ENCODE measurements at regions not wholly inside any gene's neighbourhood (a gene's known extent, or its start where the extent isn't known, plus 50 kb on each side); places are given as distances from the start of the nearest gene placed in this dataset.

DNA sequence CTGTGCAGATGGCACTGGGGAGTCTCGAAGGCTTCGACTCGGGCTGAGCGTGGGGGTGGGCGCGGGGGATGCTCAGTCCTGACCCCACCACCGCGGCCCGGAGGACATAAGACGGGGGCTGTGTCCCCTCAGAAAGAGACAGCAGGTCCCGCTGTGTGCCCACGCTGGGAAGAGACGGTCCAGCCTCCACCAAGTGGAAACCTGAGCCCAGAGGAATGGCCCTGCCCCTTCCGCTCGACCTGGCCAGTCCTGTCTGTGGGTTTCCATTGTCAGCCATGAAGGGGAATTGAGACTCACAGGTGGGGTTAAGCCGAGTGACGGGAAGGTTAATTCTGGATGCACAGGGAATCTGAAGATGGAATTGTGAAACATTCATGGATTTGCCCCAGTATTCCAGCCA, 442.7 kb downstream of the PREX1 start (continued):
- no peak for TF ChIP-seq PREB (CRISPR knock-in tag; IDR thresholded peaks at IDR 0.05; ENCODE audit: borderline replicate concordance)
- TF ChIP-seq EMX1 (CRISPR knock-in tag; IDR thresholded peaks at IDR 0.05) = no peak
- TF ChIP-seq, protein P1, sequence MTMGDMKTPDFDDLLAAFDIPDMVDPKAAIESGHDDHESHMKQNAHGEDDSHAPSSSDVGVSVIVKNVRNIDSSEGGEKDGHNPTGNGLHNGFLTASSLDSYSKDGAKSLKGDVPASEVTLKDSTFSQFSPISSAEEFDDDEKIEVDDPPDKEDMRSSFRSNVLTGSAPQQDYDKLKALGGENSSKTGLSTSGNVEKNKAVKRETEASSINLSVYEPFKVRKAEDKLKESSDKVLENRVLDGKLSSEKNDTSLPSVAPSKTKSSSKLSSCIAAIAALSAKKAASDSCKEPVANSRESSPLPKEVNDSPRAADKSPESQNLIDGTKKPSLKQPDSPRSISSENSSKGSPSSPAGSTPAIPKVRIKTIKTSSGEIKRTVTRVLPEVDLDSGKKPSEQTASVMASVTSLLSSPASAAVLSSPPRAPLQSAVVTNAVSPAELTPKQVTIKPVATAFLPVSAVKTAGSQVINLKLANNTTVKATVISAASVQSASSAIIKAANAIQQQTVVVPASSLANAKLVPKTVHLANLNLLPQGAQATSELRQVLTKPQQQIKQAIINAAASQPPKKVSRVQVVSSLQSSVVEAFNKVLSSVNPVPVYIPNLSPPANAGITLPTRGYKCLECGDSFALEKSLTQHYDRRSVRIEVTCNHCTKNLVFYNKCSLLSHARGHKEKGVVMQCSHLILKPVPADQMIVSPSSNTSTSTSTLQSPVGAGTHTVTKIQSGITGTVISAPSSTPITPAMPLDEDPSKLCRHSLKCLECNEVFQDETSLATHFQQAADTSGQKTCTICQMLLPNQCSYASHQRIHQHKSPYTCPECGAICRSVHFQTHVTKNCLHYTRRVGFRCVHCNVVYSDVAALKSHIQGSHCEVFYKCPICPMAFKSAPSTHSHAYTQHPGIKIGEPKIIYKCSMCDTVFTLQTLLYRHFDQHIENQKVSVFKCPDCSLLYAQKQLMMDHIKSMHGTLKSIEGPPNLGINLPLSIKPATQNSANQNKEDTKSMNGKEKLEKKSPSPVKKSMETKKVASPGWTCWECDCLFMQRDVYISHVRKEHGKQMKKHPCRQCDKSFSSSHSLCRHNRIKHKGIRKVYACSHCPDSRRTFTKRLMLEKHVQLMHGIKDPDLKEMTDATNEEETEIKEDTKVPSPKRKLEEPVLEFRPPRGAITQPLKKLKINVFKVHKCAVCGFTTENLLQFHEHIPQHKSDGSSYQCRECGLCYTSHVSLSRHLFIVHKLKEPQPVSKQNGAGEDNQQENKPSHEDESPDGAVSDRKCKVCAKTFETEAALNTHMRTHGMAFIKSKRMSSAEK (CRISPR knock-in tag; IDR thresholded peaks at IDR 0.05; ENCODE audit: borderline replicate concordance) = no peak
- no peak for TF ChIP-seq ZNF317 (CRISPR knock-in tag; IDR thresholded peaks at IDR 0.05; ENCODE audit: borderline replicate concordance, low read depth)

DNA sequence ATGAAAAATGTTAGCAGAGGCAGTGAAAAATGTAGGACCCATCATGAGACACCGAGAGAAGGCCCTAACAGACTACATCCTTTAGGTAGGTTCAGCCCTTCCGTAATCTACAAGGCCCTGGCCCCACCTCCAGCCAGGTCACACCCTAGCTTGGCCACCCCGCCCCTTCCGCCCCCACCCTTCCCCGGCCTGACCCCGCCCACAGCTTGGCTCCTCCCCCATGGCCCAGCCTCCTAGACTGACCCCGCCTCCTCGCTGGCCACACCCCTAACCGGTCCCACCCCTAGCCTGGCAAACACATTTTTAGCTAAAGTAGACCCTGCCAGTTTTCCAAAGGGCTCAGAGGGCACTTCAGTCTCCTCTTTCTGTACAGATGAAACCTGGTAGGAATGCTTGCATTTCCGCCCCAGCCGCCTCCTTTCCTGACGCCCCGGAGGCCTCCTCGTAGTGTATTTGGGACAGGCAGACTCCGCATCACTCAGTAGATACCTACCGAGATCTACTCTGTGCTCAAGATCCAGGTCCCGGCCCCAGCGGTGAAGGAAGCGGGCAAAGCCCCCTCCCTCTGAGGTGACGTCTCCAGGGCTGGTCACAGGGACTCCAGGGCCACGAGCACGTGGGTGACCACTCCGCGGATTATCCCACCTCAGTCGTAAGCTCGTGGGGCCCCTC, 443.5 kb downstream of the PREX1 start:
- H3K9me3 Mint-ChIP-seq = no peaks in the 10 kb centered on the region
- CTCF ChIA-PET = interaction anchor here (0.8 to 1.9 kb wide), 6 partner anchors 9 to 598 kb away, joined by 3 to 15 read pairs (median 6); no protein-coding TSS in a partner anchor
- TF ChIP-seq SMAD3 (CRISPR knock-in tag; IDR thresholded peaks at IDR 0.05; ENCODE audit: borderline replicate concordance) = no peak
- TF ChIP-seq MYBL2 (CRISPR knock-in tag; IDR thresholded peaks at IDR 0.05) = no peak
- TF ChIP-seq, protein P2, sequence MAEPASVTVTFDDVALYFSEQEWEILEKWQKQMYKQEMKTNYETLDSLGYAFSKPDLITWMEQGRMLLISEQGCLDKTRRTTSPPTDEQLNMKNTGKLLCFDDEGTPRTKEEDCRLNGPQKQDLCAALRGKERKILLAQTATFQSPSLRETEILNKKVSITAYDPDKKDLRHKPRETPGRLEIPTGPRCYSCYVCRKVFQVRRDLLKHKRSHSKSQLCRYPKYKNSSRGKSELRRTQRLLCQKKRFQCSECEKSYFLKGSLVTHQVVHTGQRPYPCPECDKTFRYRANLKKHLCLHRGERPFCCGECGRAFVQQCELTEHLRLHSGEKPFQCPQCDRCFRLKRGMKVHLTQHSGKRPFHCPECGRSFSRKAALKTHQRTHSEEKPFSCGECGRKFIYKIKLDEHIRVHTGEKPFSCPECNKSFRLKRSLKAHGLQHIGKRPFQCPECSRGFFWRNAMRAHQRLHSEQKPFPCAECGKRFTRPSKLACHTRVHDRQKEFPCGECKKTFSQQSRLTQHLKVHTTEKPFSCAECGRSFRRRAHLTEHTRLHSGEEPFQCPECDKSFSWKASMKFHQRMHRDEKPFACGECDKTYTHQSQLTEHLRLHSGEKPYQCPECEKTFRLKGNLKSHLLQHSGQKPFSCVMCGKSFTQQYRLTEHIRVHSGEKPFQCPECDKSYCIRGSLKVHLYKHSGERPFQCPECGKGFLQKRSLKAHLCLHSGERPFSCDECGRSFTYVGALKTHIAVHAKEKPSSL (CRISPR knock-in tag; conservative IDR thresholded peaks at IDR 0.05) = no peak
- no peak for TF ChIP-seq ATF6 (CRISPR knock-in tag; IDR thresholded peaks at IDR 0.05)
- TF ChIP-seq FOXP1 (CRISPR knock-in tag; IDR thresholded peaks at IDR 0.05; ENCODE audit: borderline replicate concordance) = no peak
- TF ChIP-seq HMGA2 (CRISPR knock-in tag; IDR thresholded peaks at IDR 0.05) = no peak
- TF ChIP-seq, protein P3, sequence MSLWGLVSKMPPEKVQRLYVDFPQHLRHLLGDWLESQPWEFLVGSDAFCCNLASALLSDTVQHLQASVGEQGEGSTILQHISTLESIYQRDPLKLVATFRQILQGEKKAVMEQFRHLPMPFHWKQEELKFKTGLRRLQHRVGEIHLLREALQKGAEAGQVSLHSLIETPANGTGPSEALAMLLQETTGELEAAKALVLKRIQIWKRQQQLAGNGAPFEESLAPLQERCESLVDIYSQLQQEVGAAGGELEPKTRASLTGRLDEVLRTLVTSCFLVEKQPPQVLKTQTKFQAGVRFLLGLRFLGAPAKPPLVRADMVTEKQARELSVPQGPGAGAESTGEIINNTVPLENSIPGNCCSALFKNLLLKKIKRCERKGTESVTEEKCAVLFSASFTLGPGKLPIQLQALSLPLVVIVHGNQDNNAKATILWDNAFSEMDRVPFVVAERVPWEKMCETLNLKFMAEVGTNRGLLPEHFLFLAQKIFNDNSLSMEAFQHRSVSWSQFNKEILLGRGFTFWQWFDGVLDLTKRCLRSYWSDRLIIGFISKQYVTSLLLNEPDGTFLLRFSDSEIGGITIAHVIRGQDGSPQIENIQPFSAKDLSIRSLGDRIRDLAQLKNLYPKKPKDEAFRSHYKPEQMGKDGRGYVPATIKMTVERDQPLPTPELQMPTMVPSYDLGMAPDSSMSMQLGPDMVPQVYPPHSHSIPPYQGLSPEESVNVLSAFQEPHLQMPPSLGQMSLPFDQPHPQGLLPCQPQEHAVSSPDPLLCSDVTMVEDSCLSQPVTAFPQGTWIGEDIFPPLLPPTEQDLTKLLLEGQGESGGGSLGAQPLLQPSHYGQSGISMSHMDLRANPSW (CRISPR knock-in tag; conservative IDR thresholded peaks at IDR 0.05; ENCODE audit: low read depth) = no peak
- no peak for TF ChIP-seq TEAD4 (CRISPR knock-in tag; IDR thresholded peaks at IDR 0.05)
- no peak for TF ChIP-seq FOXJ3 (CRISPR knock-in tag; IDR thresholded peaks at IDR 0.05; ENCODE audit: borderline replicate concordance)
- no peak for TF ChIP-seq NFYB (CRISPR knock-in tag; conservative IDR thresholded peaks at IDR 0.05; ENCODE audit: low read depth)
- no peak for TF ChIP-seq ZBTB21 (CRISPR knock-in tag; IDR thresholded peaks at IDR 0.05; ENCODE audit: borderline replicate concordance)
- no peak for TF ChIP-seq ZNF121 (CRISPR knock-in tag; IDR thresholded peaks at IDR 0.05)
- no peak for TF ChIP-seq FOXK1 (CRISPR knock-in tag; IDR thresholded peaks at IDR 0.05)
- peak overlapping the region; percentile 57 for H3K4me3 Mint-ChIP-seq
- H3K27me3 Mint-ChIP-seq (ENCODE audit: low read depth) = no peaks in the 10 kb centered on the region
- ATAC-seq = peak; percentile 92
- POLR2A ChIA-PET = interaction anchor here (0.5 kb wide), 1 partner anchor 201 kb away, joined by 3 read pairs; no protein-coding TSS in a partner anchor
- H3K36me3 Mint-ChIP-seq = no peaks in the 10 kb centered on the region
- peak; percentile 87 for DNase-seq (ENCODE audit: low spot score)
- H3K4me1 Mint-ChIP-seq = peaks cover 25% of the 10 kb centered on the region
- H3K27ac Mint-ChIP-seq = no peak overlapping the region
